Smooth muscle cell (in vitro differentiated cells): ENCODE measurements at regions not wholly inside any gene's neighbourhood (a gene's known extent, or its start where the extent isn't known, plus 50 kb on each side); places are given as distances from the start of the nearest gene placed in this dataset.

ENCODE experiments used
- DNase-seq: peaks from one replicate; lab custom pipeline; 2025; ENCODE audit not compliant: unreplicated experiment; lab: John Stamatoyannopoulos, UW
- H2AFZ ChIP-seq: fragments of 200-600 bp; sonication (generic); 2 replicates; pipeline ENCODE4 v1.6.0; 2016; ENCODE audit warnings: antibody characterized with exemption, low read depth, mild to moderate bottlenecking
- H3F3A ChIP-seq: fragments of 200-600 bp; sonication (generic); 2 replicates; pipeline ENCODE4 v1.6.0; 2017; ENCODE audit warnings: antibody characterized with exemption, low read depth
- H3K27ac ChIP-seq: fragments of 200-600 bp; sonication (generic); 2 replicates; pipeline ENCODE4 v1.5.1; 2016; ENCODE audit warnings: low read depth, mild to moderate bottlenecking
- H3K27me3 ChIP-seq: fragments of 200-600 bp; sonication (generic); 2 replicates; pipeline ENCODE4 v1.6.1; 2016; ENCODE audit warnings: low read depth, mild to moderate bottlenecking
- H3K36me3 ChIP-seq: fragments of 200-600 bp; sonication (generic); 2 replicates; pipeline ENCODE4 v1.5.1; 2016; ENCODE audit warnings: low read depth
- H3K4me1 ChIP-seq: fragments of 200-600 bp; sonication (generic); 2 replicates; pipeline ENCODE4 v1.5.1; 2016; ENCODE audit warnings: low read depth
- H3K4me2 ChIP-seq: fragments of 200-600 bp; sonication (generic); 2 replicates; pipeline ENCODE4 v1.6.0; 2016; ENCODE audit warnings: mild to moderate bottlenecking
- H3K4me3 ChIP-seq: fragments of 200-600 bp; sonication (generic); 2 replicates; pipeline ENCODE4 v1.5.1; 2016; ENCODE audit warnings: mild to moderate bottlenecking
- H3K79me2 ChIP-seq: fragments of 200-600 bp; sonication (generic); 2 replicates; pipeline ENCODE4 v1.6.0; 2016; ENCODE audit warnings: low read depth, mild to moderate bottlenecking
- H3K9ac ChIP-seq: fragments of 200-600 bp; sonication (generic); 2 replicates; pipeline ENCODE4 v1.6.0; 2016; ENCODE audit warnings: low read depth
- H3K9me3 ChIP-seq: fragments of 200-600 bp; sonication (generic); replicated peaks from 2 replicates; pipeline ENCODE4 v1.5.1; 2016; ENCODE audit warnings: low read depth
- H4K20me1 ChIP-seq: fragments of 200-600 bp; sonication (generic); 2 replicates; pipeline ENCODE4 v1.6.0; 2016; ENCODE audit warnings: low read depth
- WGBS: methylation state at CpG from one replicate; pipeline ENCODE4 v1.1.7; 2016; ENCODE audit warnings: low lambda C conversion rate; 5-methylcytosine and 5-hydroxymethylcytosine counted together
- TF ChIP-seq, protein P1 (sequence below): fragments of 200-600 bp; sonication (generic); IDR thresholded peaks from 2 replicates; pipeline ENCODE4 v1.5.1; 2017; ENCODE audit warnings: borderline replicate concordance, mild to moderate bottlenecking, antibody characterized with exemption; ENCODE audit not compliant: insufficient read depth, poor library complexity, severe bottlenecking

DNA sequence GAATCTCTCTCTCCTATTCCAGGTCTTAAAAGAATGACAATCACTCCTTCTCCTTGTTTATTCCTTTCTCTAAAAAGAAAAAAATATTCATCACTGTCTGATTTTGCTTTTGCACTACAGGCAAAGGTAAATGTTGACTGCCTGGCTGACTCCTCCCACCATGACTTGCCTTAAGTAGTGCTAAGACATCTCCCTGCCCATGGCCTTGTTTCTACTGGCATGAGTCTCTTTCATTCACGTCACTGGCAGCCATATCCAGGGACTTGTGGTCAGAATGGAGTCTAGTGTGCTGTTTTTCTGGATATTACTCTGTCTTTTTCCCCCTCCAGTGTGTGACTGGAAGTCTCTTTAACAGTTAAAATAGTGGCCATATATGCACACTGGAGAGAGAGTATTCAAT lies 522.9 kb upstream of the DAB2 start:
- H3K9me3 ChIP-seq: no peaks in the 10 kb centered on the region
- no peaks in the 10 kb centered on the region for H3K27me3 ChIP-seq
- no peak for DNase-seq
- 65% methylated on average over 1 of the region's 1 CpG for WGBS
- no peaks in the 10 kb centered on the region for H4K20me1 ChIP-seq
- H3K4me3 ChIP-seq: no peak overlapping the region
- no peak overlapping the region for H3K4me2 ChIP-seq
- no peak overlapping the region for H3K9ac ChIP-seq
- H3K4me1 ChIP-seq: no peaks in the 10 kb centered on the region
- no peak overlapping the region for H3K27ac ChIP-seq
- no peaks in the 10 kb centered on the region for H3K79me2 ChIP-seq
- H3F3A ChIP-seq: no peaks in the 10 kb centered on the region
- TF ChIP-seq, protein P1, sequence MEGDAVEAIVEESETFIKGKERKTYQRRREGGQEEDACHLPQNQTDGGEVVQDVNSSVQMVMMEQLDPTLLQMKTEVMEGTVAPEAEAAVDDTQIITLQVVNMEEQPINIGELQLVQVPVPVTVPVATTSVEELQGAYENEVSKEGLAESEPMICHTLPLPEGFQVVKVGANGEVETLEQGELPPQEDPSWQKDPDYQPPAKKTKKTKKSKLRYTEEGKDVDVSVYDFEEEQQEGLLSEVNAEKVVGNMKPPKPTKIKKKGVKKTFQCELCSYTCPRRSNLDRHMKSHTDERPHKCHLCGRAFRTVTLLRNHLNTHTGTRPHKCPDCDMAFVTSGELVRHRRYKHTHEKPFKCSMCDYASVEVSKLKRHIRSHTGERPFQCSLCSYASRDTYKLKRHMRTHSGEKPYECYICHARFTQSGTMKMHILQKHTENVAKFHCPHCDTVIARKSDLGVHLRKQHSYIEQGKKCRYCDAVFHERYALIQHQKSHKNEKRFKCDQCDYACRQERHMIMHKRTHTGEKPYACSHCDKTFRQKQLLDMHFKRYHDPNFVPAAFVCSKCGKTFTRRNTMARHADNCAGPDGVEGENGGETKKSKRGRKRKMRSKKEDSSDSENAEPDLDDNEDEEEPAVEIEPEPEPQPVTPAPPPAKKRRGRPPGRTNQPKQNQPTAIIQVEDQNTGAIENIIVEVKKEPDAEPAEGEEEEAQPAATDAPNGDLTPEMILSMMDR: no peak
- H2AFZ ChIP-seq: no peak overlapping the region
- H3K36me3 ChIP-seq: no peaks in the 10 kb centered on the region

DNA sequence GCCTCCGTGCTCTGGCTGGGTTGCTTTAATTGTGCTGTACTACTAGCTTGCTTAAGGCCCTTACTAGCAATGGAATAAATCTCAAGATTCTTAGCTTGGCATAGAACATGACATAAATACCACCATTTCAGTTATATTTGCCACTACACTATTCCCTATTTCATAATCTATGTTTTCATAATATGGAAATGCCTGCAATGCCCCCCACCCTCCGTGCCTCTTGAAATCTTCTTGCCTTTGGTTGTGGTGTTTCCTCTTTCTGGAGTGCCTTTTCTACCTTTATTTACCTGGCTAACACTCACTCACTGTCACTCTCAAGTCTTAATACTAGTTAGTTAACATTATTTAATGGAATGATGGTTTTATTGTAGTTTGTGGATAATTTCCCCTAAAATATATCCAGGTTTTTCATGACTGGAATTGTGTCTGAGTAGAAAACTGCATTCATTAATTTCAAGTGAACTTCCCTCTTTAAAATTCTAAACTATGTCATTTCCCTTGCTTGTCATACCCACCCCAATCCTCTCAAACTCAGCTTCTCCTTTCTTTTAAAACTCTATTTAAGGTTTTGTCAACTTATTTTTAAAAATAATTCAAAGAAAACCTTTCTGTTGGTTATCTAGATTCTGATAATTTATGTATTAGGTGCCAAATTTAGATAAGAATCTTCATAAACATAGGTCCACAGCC lies 521.7 kb upstream of the DAB2 start:
- H3K4me1 ChIP-seq: no peaks in the 10 kb centered on the region
- H3K27me3 ChIP-seq: no peaks in the 10 kb centered on the region
- H3K79me2 ChIP-seq: no peaks in the 10 kb centered on the region
- H4K20me1 ChIP-seq: no peaks in the 10 kb centered on the region
- WGBS: 89% methylated on average over 2 of the region's 2 CpGs
- H2AFZ ChIP-seq: no peak overlapping the region
- no peak overlapping the region for H3K4me2 ChIP-seq
- no peaks in the 10 kb centered on the region for H3K36me3 ChIP-seq
- no peak overlapping the region for H3K4me3 ChIP-seq
- DNase-seq: no peak
- TF ChIP-seq, protein P1: no peak
- no peak overlapping the region for H3K9ac ChIP-seq
- H3F3A ChIP-seq: no peaks in the 10 kb centered on the region
- no peaks in the 10 kb centered on the region for H3K9me3 ChIP-seq
- no peak overlapping the region for H3K27ac ChIP-seq

DNA sequence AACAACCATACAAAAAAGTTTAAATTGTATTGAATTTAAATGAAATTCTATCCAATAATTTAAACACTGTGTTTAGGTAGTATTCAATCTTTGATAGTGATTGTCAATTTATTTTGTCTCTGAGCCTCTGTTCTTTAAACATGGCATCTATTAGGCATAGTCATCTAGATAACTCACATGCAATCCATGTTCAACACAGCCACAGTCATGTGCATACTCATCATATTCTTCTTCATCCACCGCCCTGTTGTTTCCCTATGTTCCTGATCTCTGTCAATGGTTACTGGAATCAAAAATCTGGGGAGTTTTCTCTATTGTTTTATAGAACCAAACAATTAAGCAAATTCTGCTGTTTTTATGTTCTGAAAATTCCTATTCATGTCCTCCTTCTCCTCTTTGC lies 521.1 kb upstream of the DAB2 start:
- H3K4me2 ChIP-seq: no peak overlapping the region
- no peaks in the 10 kb centered on the region for H3K27me3 ChIP-seq
- no peaks in the 10 kb centered on the region for H3K9me3 ChIP-seq
- H3K4me1 ChIP-seq: no peaks in the 10 kb centered on the region
- no peaks in the 10 kb centered on the region for H3F3A ChIP-seq
- no peak for DNase-seq
- H3K27ac ChIP-seq: no peak overlapping the region
- no peaks in the 10 kb centered on the region for H3K36me3 ChIP-seq
- H3K4me3 ChIP-seq: no peak overlapping the region
- H3K79me2 ChIP-seq: no peaks in the 10 kb centered on the region
- H4K20me1 ChIP-seq: no peaks in the 10 kb centered on the region
- WGBS: 97% methylated on average over 1 of the region's 1 CpG
- no peak overlapping the region for H2AFZ ChIP-seq
- H3K9ac ChIP-seq: no peak overlapping the region
- TF ChIP-seq, protein P1: no peak

- Histone ChIP-seq H3K79me2 (no peaks in the 10 kb centered on the region), H3K9me3 (no peaks in the 10 kb centered on the region), H3F3A (no peaks in the 10 kb centered on the region), H3K36me3 (no peaks in the 10 kb centered on the region), H2AFZ (no peak overlapping the region), H3K27me3 (no peaks in the 10 kb centered on the region), H3K27ac (no peak overlapping the region), H4K20me1 (no peaks in the 10 kb centered on the region), H3K9ac (no peak overlapping the region), H3K4me3 (no peak overlapping the region), H3K4me1 (no peaks in the 10 kb centered on the region), H3K4me2 (no peak overlapping the region)
- TF ChIP-seq, protein P1: no peak
- DNase-seq: no peak
- 90% methylated on average over 1 of the region's 1 CpG for WGBS
Observed at GRCh38 chr5:39943811-39944210, 519.0 kb upstream of the DAB2 start.
